Endothelial cell of umbilical vein (primary cell): ENCODE measurements at regions not wholly inside any gene's neighbourhood (a gene's known extent, or its start where the extent isn't known, plus 50 kb on each side); places are given as distances from the start of the nearest gene placed in this dataset.

Experiments used
- BruUV-seq: library from RNA; stranded (reverse); fragments of 400-500 nt; replicated peaks from 2 replicates; lab custom pipeline; 2021; lab: Mats Ljungman, UMichigan
- CTCF ChIA-PET: fragments of 300-600, 350-600 bp; sonication (Branson Sonifier 250); formaldehyde crosslinking; loops from one replicate; lab custom pipeline; 2021; ENCODE audit warnings: antibody characterized with exemption, inconsistent platforms; lab: Charles Lee
- POLR2A ChIA-PET: fragments of 300-600, 350-600 bp; sonication (Branson Sonifier 250); formaldehyde crosslinking; loops from one replicate; lab custom pipeline; 2021; ENCODE audit warnings: antibody characterized with exemption, inconsistent platforms; lab: Charles Lee
- DNase-seq: peaks from one replicate; pipeline ENCODE4 v3.0.0-alpha.2; 2011; ENCODE audit warnings: low read depth, low spot score
- FAIRE-seq: peaks from 2 replicates; lab custom pipeline; 2011; peaks lifted over from hg19 to GRCh38; lab: Jason Lieb, UNC
- H2AFZ ChIP-seq: 2 replicates; pipeline ENCODE4 v1.6.0; 2012; ENCODE audit warnings: low read depth, low read length, control low read depth, inconsistent platforms
- H3K27ac ChIP-seq: 2 replicates; pipeline ENCODE4 v1.5.1; 2011; ENCODE audit warnings: low read depth, mild to moderate bottlenecking, control low read depth, low read length, moderate library complexity; ENCODE audit not compliant: insufficient read depth
- H3K27me3 ChIP-seq, 2 experiments: 2 replicates each; pipeline versions ENCODE4 v1.6.0 to v1.6.1; 2011; ENCODE audit warnings: low read length in 2 of 2, mixed read lengths in 1 of 2; ENCODE audit not compliant: control insufficient read depth in 2 of 2, insufficient read depth in 2 of 2
- H3K36me3 ChIP-seq, 2 experiments: 2 replicates in 1 of 2; 3 replicates in 1 of 2; pipeline ENCODE4 v1.5.1; 2011; ENCODE audit warnings: low read length in 2 of 2, mild to moderate bottlenecking in 1 of 2, moderate library complexity in 1 of 2; ENCODE audit not compliant: control insufficient read depth in 2 of 2, insufficient read depth in 2 of 2; ENCODE audit errors: extremely low read depth in 1 of 2
- H3K4me1 ChIP-seq: 3 replicates; pipeline ENCODE4 v1.5.1; 2011; ENCODE audit warnings: mild to moderate bottlenecking, low read length; ENCODE audit not compliant: control insufficient read depth, insufficient read depth; ENCODE audit errors: extremely low read depth
- H3K4me2 ChIP-seq: 2 replicates; pipeline ENCODE4 v1.6.1; 2011; ENCODE audit warnings: low read length, control low read depth, mixed read lengths; ENCODE audit not compliant: insufficient read depth
- H3K4me3 ChIP-seq, 3 experiments: fragments of 200-600 bp in 1 of 3; sonication (generic), shearing (Covaris generic) in 1 of 3; replicated peaks in 1 of 3; 2 replicates each; pipeline ENCODE4 v1.5.1; 2011 to 2016; ENCODE audit warnings: control low read depth in 3 of 3, low read length in 3 of 3, mild to moderate bottlenecking in 2 of 3, inconsistent platforms in 1 of 3, low read depth in 1 of 3, moderate library complexity in 1 of 3; ENCODE audit not compliant: insufficient read depth in 1 of 3
- H3K79me2 ChIP-seq: 2 replicates; pipeline ENCODE4 v1.6.0; 2012; ENCODE audit warnings: low read length, inconsistent platforms; ENCODE audit not compliant: control insufficient read depth, insufficient read depth
- H3K9ac ChIP-seq: replicated peaks from 2 replicates; pipeline ENCODE3; 2011; ENCODE audit warnings: low read length, control low read depth; ENCODE audit not compliant: insufficient read depth; ENCODE audit errors: extremely low read depth
- H3K9me1 ChIP-seq: replicated peaks from 3 replicates; pipeline ENCODE4 v1.6.0; 2011; ENCODE audit warnings: mild to moderate bottlenecking, low read length; ENCODE audit not compliant: control insufficient read depth, insufficient read depth; ENCODE audit errors: extremely low read depth
- H3K9me3 ChIP-seq: replicated peaks from 2 replicates; pipeline ENCODE4 v1.5.1; 2012; ENCODE audit warnings: low read length, inconsistent platforms; ENCODE audit not compliant: control insufficient read depth, insufficient read depth
- H4K20me1 ChIP-seq: replicated peaks from 2 replicates; pipeline ENCODE3; 2011; ENCODE audit warnings: mild to moderate bottlenecking, low read length; ENCODE audit not compliant: control insufficient read depth, insufficient read depth; ENCODE audit errors: extremely low read depth
- EZH2 ChIP-seq: IDR thresholded peaks from 2 replicates; pipeline ENCODE4 v1.6.1; 2012; ENCODE audit warnings: borderline replicate concordance, low read depth, mild to moderate bottlenecking, moderate library complexity, low read length, inconsistent platforms; ENCODE audit not compliant: severe bottlenecking
- FOS ChIP-seq: IDR thresholded peaks from 2 replicates; pipeline ENCODE4 v1.6.1; 2011; ENCODE audit warnings: mild to moderate bottlenecking, low read length, moderate library complexity, borderline replicate concordance; ENCODE audit not compliant: insufficient read depth
- GATA2 ChIP-seq: IDR thresholded peaks from 2 replicates; pipeline ENCODE4 v1.7.0; 2011; ENCODE audit warnings: low read depth, mild to moderate bottlenecking, moderate library complexity, mixed read lengths, low read length; ENCODE audit not compliant: insufficient read length, insufficient read depth
- JUN ChIP-seq: IDR thresholded peaks from 2 replicates; pipeline ENCODE4 v1.6.1; 2011; ENCODE audit warnings: borderline replicate concordance, low read depth; ENCODE audit not compliant: insufficient read length, insufficient read depth
- MYC ChIP-seq: IDR thresholded peaks from one replicate; pipeline ENCODE4 v1.6.1; 2011; ENCODE audit warnings: mild to moderate bottlenecking, low read depth, low read length
- POLR2A ChIP-seq: IDR thresholded peaks from 2 replicates; pipeline ENCODE4 v1.6.1; 2012; ENCODE audit warnings: low read depth, mild to moderate bottlenecking, control low read depth, low read length
- POLR2AphosphoS5 ChIP-seq: IDR thresholded peaks from 2 replicates; pipeline ENCODE4 v1.6.1; 2012; ENCODE audit warnings: low read depth, mild to moderate bottlenecking, control low read depth, low read length, moderate library complexity; ENCODE audit not compliant: insufficient read depth
- dilution Hi-C: fragments of 300-500 bp; cut with MboI; formaldehyde crosslinking; loops from one replicate; pipeline ENCODE4 v1.15.0; 2019; ENCODE audit warnings: low sequenced_read_pairs; ENCODE audit not compliant: extremely low pct_ligation_motif_present
- intact Hi-C: fragments of 100-400 bp; cut with micrococcal nuclease; formaldehyde crosslinking; loops from one replicate; pipeline ENCODE4 v1.10.0; 2022
- TF ChIP-seq, protein P1 (sequence below), 2 donors: IDR thresholded peaks; 1 replicate in 1 of 2; 2 replicates in 1 of 2; pipeline ENCODE4 v1.5.1; 2011; ENCODE audit warnings: low read length in 2 of 2, mild to moderate bottlenecking in 2 of 2, moderate library complexity in 2 of 2, control low read depth in 1 of 2, inconsistent platforms in 1 of 2, low read depth in 1 of 2; ENCODE audit not compliant: insufficient read depth in 1 of 2; ENCODE audit errors: extremely low read depth in 1 of 2
- TF ChIP-seq, protein P2 (sequence below): IDR thresholded peaks from 2 replicates; pipeline ENCODE4 v1.6.1; 2011; ENCODE audit not compliant: insufficient read depth, insufficient read length

DNA sequence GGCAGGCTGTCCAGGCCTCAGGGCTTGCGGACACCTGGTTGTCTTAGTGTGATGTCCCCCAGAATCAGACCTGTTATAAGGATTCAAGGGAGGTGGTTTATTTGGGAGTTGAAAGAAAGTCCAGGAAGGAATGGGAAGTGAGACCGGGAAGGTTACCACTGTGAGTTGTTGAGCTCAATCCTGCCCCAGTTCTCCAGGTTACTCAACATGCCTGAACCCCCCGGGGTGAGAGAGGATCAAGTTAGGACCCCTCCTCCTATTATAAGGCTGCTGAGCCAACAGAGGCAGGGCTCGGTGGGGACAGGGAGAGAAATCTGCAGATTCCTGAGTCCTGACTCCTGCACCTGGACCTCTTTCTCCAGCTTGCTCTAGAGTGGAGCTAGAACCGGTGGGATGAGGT is 86.4 kb downstream of the MRM1 start:
- Histone ChIP-seq H4K20me1 (no peaks in the 10 kb centered on the region), H3K27me3 (peaks cover 1 to 7% of the 10 kb centered on the region in 2 experiments), H3K4me2 (no peak overlapping the region), H3K9me1 (no peaks in the 10 kb centered on the region), H3K27ac (no peak overlapping the region), H3K9ac (no peak overlapping the region), H2AFZ (no peak overlapping the region), H3K9me3 (no peaks in the 10 kb centered on the region), H3K79me2 (no peaks in the 10 kb centered on the region), H3K4me3 (no peak overlapping the region), H3K36me3 (no peaks in the 10 kb centered on the region), H3K4me1 (no peaks in the 10 kb centered on the region)
- CTCF ChIA-PET: interaction anchor here (1.0 kb wide), 1 partner anchor 40 kb away, joined by 3 read pairs; no protein-coding TSS in a partner anchor
- intact Hi-C loops (no loop called here), dilution Hi-C loops (no loop called here)
- BruUV-seq: no TSS peak
- DNase-seq: no peak
- FAIRE-seq: no peak
- POLR2A ChIA-PET: no interaction called here
- TF ChIP-seq EZH2 (no peak), JUN (no peak), MYC (no peak), POLR2AphosphoS5 (no peak), POLR2A (no peak), GATA2 (no peak), FOS (no peak)
- TF ChIP-seq, protein P1, sequence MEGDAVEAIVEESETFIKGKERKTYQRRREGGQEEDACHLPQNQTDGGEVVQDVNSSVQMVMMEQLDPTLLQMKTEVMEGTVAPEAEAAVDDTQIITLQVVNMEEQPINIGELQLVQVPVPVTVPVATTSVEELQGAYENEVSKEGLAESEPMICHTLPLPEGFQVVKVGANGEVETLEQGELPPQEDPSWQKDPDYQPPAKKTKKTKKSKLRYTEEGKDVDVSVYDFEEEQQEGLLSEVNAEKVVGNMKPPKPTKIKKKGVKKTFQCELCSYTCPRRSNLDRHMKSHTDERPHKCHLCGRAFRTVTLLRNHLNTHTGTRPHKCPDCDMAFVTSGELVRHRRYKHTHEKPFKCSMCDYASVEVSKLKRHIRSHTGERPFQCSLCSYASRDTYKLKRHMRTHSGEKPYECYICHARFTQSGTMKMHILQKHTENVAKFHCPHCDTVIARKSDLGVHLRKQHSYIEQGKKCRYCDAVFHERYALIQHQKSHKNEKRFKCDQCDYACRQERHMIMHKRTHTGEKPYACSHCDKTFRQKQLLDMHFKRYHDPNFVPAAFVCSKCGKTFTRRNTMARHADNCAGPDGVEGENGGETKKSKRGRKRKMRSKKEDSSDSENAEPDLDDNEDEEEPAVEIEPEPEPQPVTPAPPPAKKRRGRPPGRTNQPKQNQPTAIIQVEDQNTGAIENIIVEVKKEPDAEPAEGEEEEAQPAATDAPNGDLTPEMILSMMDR (IDR thresholded peaks at IDR 0.05; ENCODE audit: extremely low read depth in 1 of 2, insufficient read depth in 1 of 2, low read depth in 1 of 2, low read length in 2 of 2): no peak
- TF ChIP-seq, protein P2, sequence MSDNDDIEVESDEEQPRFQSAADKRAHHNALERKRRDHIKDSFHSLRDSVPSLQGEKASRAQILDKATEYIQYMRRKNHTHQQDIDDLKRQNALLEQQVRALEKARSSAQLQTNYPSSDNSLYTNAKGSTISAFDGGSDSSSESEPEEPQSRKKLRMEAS: no peak
